Spleen (tissue), 11 donors: ENCODE measurements at regions not wholly inside any gene's neighbourhood (a gene's known extent, or its start where the extent isn't known, plus 50 kb on each side); places are given as distances from the start of the nearest gene placed in this dataset.

ENCODE experiments used
- DNase-seq: peaks from one replicate; pipeline ENCODE4 v3.0.0-alpha.2; 2020
- H3K27ac ChIP-seq, 8 donors: fragments of 200-600 bp; sonication (generic) in 7 of 8; 1 replicate in 4 of 8; 2 replicates in 4 of 8; pipeline versions ENCODE4 v1.5.0 to v1.8.0; 2016 to 2021; ENCODE audit warnings: inconsistent platforms in 4 of 8, mild to moderate bottlenecking in 4 of 8, moderate library complexity in 1 of 8
- H3K27me3 ChIP-seq, 7 donors: fragments of 200-600 bp; sonication (generic) in 6 of 7; replicated peaks in 1 of 7; 1 replicate in 4 of 7; 2 replicates in 3 of 7; pipeline versions ENCODE4 v1.5.0 to v1.8.0; 2016 to 2021; ENCODE audit warnings: inconsistent platforms in 3 of 7, mild to moderate bottlenecking in 1 of 7
- H3K36me3 ChIP-seq, 6 donors: fragments of 200-600 bp; sonication (generic) in 5 of 6; 1 replicate in 4 of 6; 2 replicates in 2 of 6; pipeline versions ENCODE4 v1.5.0 to v1.8.0; 2016 to 2021; ENCODE audit warnings: inconsistent platforms in 2 of 6
- H3K4me1 ChIP-seq, 6 donors: fragments of 200-600 bp; sonication (generic) in 5 of 6; 1 replicate in 3 of 6; 2 replicates in 3 of 6; pipeline versions ENCODE4 v1.5.0 to v1.8.0; 2016 to 2021; ENCODE audit warnings: inconsistent platforms in 3 of 6
- H3K4me3 ChIP-seq, 8 donors: fragments of 200-600 bp; sonication (generic) in 7 of 8; 1 replicate in 4 of 8; 2 replicates in 4 of 8; pipeline versions ENCODE4 v1.5.0 to v1.8.0; 2016 to 2021; ENCODE audit warnings: inconsistent platforms in 4 of 8, mild to moderate bottlenecking in 4 of 8, moderate library complexity in 2 of 8
- H3K9me3 ChIP-seq, 8 donors: fragments of 200-600 bp; sonication (generic) in 7 of 8; 1 replicate in 4 of 8; 2 replicates in 4 of 8; pipeline versions ENCODE4 v1.5.0 to v1.8.0; 2016 to 2021; ENCODE audit warnings: inconsistent platforms in 4 of 8
- POLR2A ChIP-seq, 3 donors: fragments of 450-650 bp; IDR thresholded peaks; one replicate each; pipeline ENCODE4 v1.5.1; 2017; ENCODE audit warnings: antibody characterized with exemption in 3 of 3, mild to moderate bottlenecking in 1 of 3
- POLR2AphosphoS5 ChIP-seq, 3 donors: sonication (generic); formaldehyde crosslinking; IDR thresholded peaks; one replicate each; pipeline ENCODE4 v1.5.1; 2017; ENCODE audit warnings: antibody characterized with exemption in 3 of 3
- WGBS, 5 donors: extraction: QIAGEN DNeasy Blood & Tissue Kit in 3 of 5; methylation state at CpG; one replicate each; pipeline versions ENCODE4 v1.1.5 to v1.1.7; 2013 to 2018; 5-methylcytosine and 5-hydroxymethylcytosine counted together
- intact Hi-C: fragments of 100-400 bp; cut with DNase I; formaldehyde crosslinking; loops from one replicate; pipeline ENCODE4 v1.15.0; 2023; ENCODE audit warnings: low total_unique reads
- TF ChIP-seq, protein P1 (sequence below), 11 experiments: fragments of 200-600 bp in 7 of 11; fragments of 450-650 bp in 4 of 11; sonication (generic) in 4 of 11; IDR thresholded peaks in 8 of 11; conservative IDR thresholded peaks in 3 of 11; 1 replicate in 7 of 11; 2 replicates in 4 of 11; pipeline versions ENCODE4 v1.4.0 to v1.8.0; 2016 to 2021; ENCODE audit warnings: antibody characterized with exemption in 11 of 11, inconsistent platforms in 4 of 11, mild to moderate bottlenecking in 1 of 11
- donor health status: healthy with polysubstance abuse.
- donor health status: DM: no; HTN: no; CAD: no; lungs with moderate emphysema.
- donor health status: DM: no; HTN: no; CAD: no.
- donor health status: Bipolar disorder and iron deficiency.
- donor health status: healthy.
- donor health status: DM: no; HTN: no; CAD: no.
- donor health status: DM: yes; HTN: yes; CAD: no.

DNA sequence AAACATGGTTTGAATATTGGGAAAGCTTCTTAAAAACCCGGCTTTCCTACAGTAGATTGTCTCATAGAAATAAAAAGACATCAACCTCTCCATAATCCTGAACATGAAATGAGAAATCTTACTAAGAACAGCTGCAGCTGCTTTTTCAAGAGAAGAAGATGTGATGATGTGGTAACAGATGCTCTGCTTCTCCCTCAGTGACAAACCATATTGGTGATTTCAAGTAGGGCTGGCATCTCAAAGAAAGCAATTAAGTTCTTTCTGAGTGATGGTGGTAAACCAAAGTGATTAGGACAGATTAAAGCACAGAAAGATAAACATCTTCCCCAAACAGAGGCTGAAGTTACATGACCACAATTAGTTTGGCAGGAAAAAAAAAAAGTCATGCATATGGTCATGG is 1477.7 kb downstream of the RAPGEF2 start:
- H3K27me3 ChIP-seq, result no peaks in the 10 kb centered on the region

DNA sequence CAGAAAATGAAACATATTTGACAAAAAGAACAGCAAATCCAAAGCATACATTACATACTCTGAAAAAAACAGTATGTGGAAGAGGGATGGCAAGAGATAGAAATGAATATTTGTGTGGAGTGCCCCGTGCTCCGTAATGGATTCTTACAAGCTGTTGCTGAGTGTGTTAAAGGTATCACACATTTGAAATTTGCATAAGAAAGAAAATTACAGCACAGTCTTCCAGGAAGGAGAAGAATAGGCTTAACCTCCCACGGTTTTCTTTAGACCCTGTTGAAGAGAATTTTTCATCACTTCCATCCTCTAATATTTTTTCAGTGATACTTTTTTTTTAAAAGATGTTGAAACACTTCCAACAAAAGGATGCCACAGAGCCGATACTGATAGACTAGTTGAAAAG is 1489.4 kb downstream of the RAPGEF2 start:
- TF ChIP-seq POLR2AphosphoS5 (IDR thresholded peaks at IDR 0.05) (no peak), POLR2A (IDR thresholded peaks at IDR 0.05) (no peak)
- TF ChIP-seq, protein P1, sequence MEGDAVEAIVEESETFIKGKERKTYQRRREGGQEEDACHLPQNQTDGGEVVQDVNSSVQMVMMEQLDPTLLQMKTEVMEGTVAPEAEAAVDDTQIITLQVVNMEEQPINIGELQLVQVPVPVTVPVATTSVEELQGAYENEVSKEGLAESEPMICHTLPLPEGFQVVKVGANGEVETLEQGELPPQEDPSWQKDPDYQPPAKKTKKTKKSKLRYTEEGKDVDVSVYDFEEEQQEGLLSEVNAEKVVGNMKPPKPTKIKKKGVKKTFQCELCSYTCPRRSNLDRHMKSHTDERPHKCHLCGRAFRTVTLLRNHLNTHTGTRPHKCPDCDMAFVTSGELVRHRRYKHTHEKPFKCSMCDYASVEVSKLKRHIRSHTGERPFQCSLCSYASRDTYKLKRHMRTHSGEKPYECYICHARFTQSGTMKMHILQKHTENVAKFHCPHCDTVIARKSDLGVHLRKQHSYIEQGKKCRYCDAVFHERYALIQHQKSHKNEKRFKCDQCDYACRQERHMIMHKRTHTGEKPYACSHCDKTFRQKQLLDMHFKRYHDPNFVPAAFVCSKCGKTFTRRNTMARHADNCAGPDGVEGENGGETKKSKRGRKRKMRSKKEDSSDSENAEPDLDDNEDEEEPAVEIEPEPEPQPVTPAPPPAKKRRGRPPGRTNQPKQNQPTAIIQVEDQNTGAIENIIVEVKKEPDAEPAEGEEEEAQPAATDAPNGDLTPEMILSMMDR (IDR thresholded peaks at IDR 0.05 in 8 of 11, conservative IDR thresholded peaks at IDR 0.05 in 3 of 11), result no peak
- H3K9me3 ChIP-seq, result peaks cover 0 to under 1% (median 0%) of the 10 kb centered on the region in 8 donors
- H3K4me3 ChIP-seq, result no peak overlapping the region
- no peak for DNase-seq
- intact Hi-C loops, result no loop called here
- H3K36me3 ChIP-seq, result no peaks in the 10 kb centered on the region
- 42 to 51% (median 48%) methylated on average over 4 of the region's 4 CpGs for WGBS, 5 donors
- no peak overlapping the region for H3K27ac ChIP-seq
- H3K27me3 ChIP-seq, result no peaks in the 10 kb centered on the region
- no peaks in the 10 kb centered on the region for H3K4me1 ChIP-seq

More for the DNA sequence above, 1477.7 kb downstream of the RAPGEF2 start:
- TF ChIP-seq POLR2AphosphoS5 (IDR thresholded peaks at IDR 0.05) (no peak), POLR2A (IDR thresholded peaks at IDR 0.05) (no peak)
- TF ChIP-seq, protein P1 (IDR thresholded peaks at IDR 0.05 in 8 of 11, conservative IDR thresholded peaks at IDR 0.05 in 3 of 11), result no peak
- intact Hi-C loops, result no loop called here
- H3K4me3 ChIP-seq, result no peak overlapping the region
- 61 to 79% (median 71%) methylated on average over 1 of the region's 1 CpG for WGBS, 5 donors
- no peak for DNase-seq
- no peak overlapping the region for H3K27ac ChIP-seq
- H3K9me3 ChIP-seq, result peaks cover 0 to 13% (median 3%) of the 10 kb centered on the region in 8 donors
- no peaks in the 10 kb centered on the region for H3K4me1 ChIP-seq
- H3K36me3 ChIP-seq, result no peaks in the 10 kb centered on the region

DNA sequence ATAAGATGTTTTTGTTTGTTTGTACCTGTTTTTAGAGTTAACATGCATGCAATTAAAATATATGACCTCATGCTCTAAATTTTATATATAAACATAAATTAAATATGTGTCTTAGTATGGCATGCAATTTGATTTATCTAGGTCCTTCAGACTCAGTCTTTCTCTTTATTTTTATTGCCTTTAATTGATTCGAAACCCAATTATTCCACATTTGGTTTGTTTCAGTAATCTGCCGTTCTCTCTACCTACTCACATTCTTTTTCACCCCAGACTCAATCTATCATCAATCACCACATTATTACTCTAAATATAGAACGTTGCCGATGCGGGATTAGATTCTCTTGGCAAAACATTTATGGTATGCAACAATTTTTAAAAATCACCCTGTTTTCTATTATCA is 1492.8 kb downstream of the RAPGEF2 start:
- no peak overlapping the region for H3K4me3 ChIP-seq
- no peaks in the 10 kb centered on the region for H3K4me1 ChIP-seq
- H3K27ac ChIP-seq, result no peak overlapping the region
- WGBS, 5 donors, result 80 to 86% (median 82%) methylated on average over 5 of the region's 5 CpGs
- DNase-seq, result no peak
- intact Hi-C loops, result no loop called here
- H3K9me3 ChIP-seq, result no peaks in the 10 kb centered on the region
- H3K36me3 ChIP-seq, result no peaks in the 10 kb centered on the region
- no peaks in the 10 kb centered on the region for H3K27me3 ChIP-seq
- TF ChIP-seq POLR2A (IDR thresholded peaks at IDR 0.05) (no peak), POLR2AphosphoS5 (IDR thresholded peaks at IDR 0.05) (no peak)
- TF ChIP-seq, protein P1 (IDR thresholded peaks at IDR 0.05 in 8 of 11, conservative IDR thresholded peaks at IDR 0.05 in 3 of 11), result no peak

DNA sequence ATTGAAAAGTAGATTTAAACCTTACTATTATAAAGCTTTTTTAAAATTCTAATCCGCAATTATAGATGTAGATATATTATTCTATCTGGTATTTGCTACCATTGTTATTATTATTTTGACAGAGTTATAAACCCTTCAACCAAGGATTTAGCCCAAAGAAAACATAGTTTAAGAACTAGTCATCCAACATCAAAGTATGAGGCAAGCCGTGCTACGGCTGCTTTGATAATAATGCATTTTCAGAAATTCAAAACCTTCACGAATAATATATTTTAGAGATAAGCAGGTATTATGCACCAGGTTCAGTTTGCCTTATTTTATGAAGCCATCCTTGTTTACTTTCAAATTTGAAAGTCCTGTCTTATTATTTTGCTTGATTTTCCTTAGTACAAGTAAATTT is 1501.7 kb downstream of the RAPGEF2 start:
- no peak overlapping the region for H3K4me3 ChIP-seq
- peaks cover 0 to 12% (median 3%) of the 10 kb centered on the region in 8 donors for H3K9me3 ChIP-seq
- no peak for DNase-seq
- no peaks in the 10 kb centered on the region for H3K27me3 ChIP-seq
- H3K36me3 ChIP-seq, result no peaks in the 10 kb centered on the region
- intact Hi-C loops, result no loop called here
- H3K4me1 ChIP-seq, result no peaks in the 10 kb centered on the region
- TF ChIP-seq POLR2A (IDR thresholded peaks at IDR 0.05), result no peak
- TF ChIP-seq, protein P1 (IDR thresholded peaks at IDR 0.05 in 8 of 11, conservative IDR thresholded peaks at IDR 0.05 in 3 of 11), result no peak
- TF ChIP-seq POLR2AphosphoS5 (IDR thresholded peaks at IDR 0.05), result no peak
- 86 to 98% (median 90%) methylated on average over 4 of the region's 4 CpGs for WGBS, 5 donors
- no peak overlapping the region for H3K27ac ChIP-seq
